Lower leg skin (tissue), 4 donors: ENCODE measurements at regions not wholly inside any gene's neighbourhood (a gene's known extent, or its start where the extent isn't known, plus 50 kb on each side); places are given as distances from the start of the nearest gene placed in this dataset.
"Not testable (repeated sequence)": the region's sequence is repeated elsewhere in the genome, so short reads cannot be mapped to it uniquely, and the experiment has no call there.

Experiments
- DNase-seq, 2 donors: peaks; one replicate each; pipeline ENCODE4 v3.0.0-alpha.2; 2019; ENCODE audit warnings: low spot score in 2 of 2
- H3K4me3 ChIP-seq: fragments of 200-600 bp; sonication (generic); 2 replicates; pipeline ENCODE4 v1.5.1; 2017; ENCODE audit warnings: mild to moderate bottlenecking, low read depth; ENCODE audit not compliant: poor library complexity, severe bottlenecking
- CTCF ChIP-seq, 3 donors: fragments of 450-650 bp; IDR thresholded peaks; one replicate each; pipeline ENCODE4 v1.5.1; 2016; ENCODE audit warnings: antibody characterized with exemption in 3 of 3, mild to moderate bottlenecking in 3 of 3, moderate library complexity in 2 of 3
- POLR2A ChIP-seq, 2 donors: fragments of 450-650 bp; IDR thresholded peaks; one replicate each; pipeline ENCODE4 v1.6.1; 2016 to 2017; ENCODE audit warnings: antibody characterized with exemption in 2 of 2, mild to moderate bottlenecking in 1 of 2, moderate library complexity in 1 of 2
- WGBS, 2 donors: methylation state at CpG; one replicate each; pipeline ENCODE4 v1.1.5; 2018; 5-methylcytosine and 5-hydroxymethylcytosine counted together
- intact Hi-C: fragments of 100-400 bp; cut with DNase I; formaldehyde crosslinking; loops from one replicate; pipeline ENCODE4 v1.15.0; 2023; ENCODE audit warnings: low total_unique reads

DNA sequence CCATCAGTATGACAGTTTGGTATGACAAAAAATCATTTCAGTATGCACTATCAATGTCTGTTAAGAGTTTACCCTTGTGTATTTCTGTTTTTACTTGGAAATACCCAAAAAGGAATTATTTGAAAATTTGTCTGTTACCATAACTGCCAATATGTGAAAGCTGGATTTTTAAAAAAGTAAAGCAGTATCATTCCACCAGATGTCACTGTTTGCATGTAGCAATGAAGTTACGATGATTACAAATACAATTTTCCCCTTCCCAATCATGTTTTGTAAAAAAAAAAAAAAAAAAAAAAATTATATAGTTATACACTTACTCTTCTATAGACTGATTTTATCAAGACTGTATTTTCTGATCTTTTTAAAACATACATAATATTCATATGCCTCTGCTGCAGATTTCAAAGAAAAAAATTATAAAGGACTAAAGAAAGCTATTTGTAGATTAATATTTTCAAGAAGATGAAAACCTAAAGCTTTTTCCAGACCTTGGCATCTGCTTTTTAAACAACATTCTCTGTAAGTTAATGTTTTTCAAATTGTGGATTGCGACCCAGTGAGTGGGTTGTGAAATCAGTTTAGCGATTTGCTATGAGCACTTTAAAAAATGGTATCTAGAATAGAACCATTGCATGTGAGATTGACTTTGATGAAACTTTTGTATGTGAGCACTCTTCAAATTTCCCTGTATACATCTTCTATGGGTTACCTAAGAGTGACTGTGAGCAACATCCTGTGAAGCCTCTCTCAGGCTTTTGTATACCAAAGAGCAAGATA, 114.2 kb downstream of the TTC6 start:
- TF ChIP-seq CTCF (IDR thresholded peaks at IDR 0.05): no peak
- no peak for TF ChIP-seq POLR2A (IDR thresholded peaks at IDR 0.05)
- intact Hi-C loops: no loop called here
- DNase-seq: no peak
- H3K4me3 ChIP-seq: no peak overlapping the region
- 65 to 70% methylated on average over 3 of the region's 3 CpGs for WGBS, 2 donors

DNA sequence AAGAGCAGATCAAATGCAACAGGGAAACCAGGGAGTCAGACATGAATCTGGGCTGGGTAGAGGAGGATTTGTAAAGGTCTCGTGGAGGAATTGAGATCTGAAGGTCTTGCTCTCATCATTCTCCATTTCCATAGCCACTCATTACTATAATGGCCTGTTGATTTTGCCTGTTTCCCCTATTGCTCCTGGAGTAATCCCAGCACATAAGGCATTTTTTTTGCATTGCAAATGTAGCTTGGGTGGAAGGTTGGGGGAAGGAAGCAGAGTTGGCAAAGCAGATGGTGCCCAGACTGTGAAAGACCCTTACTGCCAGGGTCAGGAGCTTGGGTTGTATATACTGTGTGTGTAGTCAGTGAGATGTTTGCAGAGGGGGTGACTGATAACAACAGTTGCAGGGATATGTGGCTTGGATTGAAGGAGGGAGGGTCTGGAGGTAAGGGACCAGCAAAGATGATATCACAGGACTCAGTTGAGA, 116.0 kb downstream of the TTC6 start:
- H3K4me3 ChIP-seq: no peak overlapping the region
- no peak for DNase-seq
- 88 to 91% methylated on average over 1 of the region's 1 CpG for WGBS, 2 donors
- intact Hi-C loops: no loop called here
- TF ChIP-seq POLR2A (IDR thresholded peaks at IDR 0.05): no peak
- TF ChIP-seq CTCF (IDR thresholded peaks at IDR 0.05): no peak

GRCh38 chr14:37711831-37712475, 116.5 kb downstream of the TTC6 start:
- no peak overlapping the region for H3K4me3 ChIP-seq
- intact Hi-C loops: no loop called here
- TF ChIP-seq CTCF (IDR thresholded peaks at IDR 0.05) (no peak), POLR2A (IDR thresholded peaks at IDR 0.05) (no peak)
- WGBS, 2 donors: 79 to 88% methylated on average over 5 of the region's 5 CpGs
- no peak for DNase-seq

GRCh38 chr14:37712476-37712860, 117.0 kb downstream of the TTC6 start:
- intact Hi-C loops, DNase-seq, H3K4me3 ChIP-seq: not testable (repeated sequence)
- 76 to 86% methylated on average over 3 of the region's 3 CpGs for WGBS, 2 donors

DNA sequence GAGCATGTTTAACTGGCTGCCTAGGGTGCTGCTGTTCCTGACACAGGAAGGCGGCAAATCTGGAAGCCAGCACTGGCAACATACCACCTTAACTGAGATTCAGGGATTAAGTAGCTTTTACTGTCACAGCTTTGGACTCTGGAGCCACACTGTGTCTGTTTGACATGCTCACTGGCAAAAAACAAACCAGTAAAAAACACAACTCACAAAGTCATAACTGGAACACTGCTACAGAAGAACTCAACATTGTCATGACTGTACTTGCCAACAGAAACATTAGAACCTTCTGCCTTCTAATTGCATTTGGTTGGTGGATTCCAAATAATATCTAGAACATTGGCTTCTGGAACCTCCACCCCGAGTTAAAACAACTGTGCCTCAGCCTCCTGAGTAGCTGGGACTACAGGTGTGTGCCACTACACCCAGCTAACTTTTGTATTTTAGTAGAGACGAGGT, 117.6 kb downstream of the TTC6 start:
- TF ChIP-seq POLR2A (IDR thresholded peaks at IDR 0.05): no peak
- no peak for TF ChIP-seq CTCF (IDR thresholded peaks at IDR 0.05)
- no peak for DNase-seq
- WGBS, 2 donors: 71 to 88% methylated on average over 3 of the region's 3 CpGs
- H3K4me3 ChIP-seq: no peak overlapping the region
- intact Hi-C loops: no loop called here

DNA sequence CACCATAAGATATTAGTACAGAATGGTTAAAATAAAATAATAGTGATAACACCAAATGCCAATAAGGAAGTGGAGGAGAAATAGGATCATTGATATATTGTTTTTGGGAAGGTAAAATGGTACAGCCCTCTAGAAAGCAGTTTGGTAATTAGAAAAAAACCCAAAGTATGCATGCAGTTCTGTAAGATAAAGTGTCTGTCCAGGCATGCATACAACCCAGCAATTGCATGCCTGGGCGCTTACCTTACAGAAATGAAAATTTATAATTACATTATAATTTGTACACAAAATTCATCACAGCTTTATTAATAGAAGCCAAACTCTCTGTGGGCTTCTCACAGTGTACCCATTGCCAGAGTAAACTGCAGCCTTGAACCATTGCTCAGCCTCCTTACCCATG, 124.7 kb downstream of the TTC6 start:
- intact Hi-C loops: no loop called here
- WGBS, 2 donors: 58 to 61% methylated on average over 1 of the region's 1 CpG
- TF ChIP-seq POLR2A (IDR thresholded peaks at IDR 0.05) (no peak), CTCF (IDR thresholded peaks at IDR 0.05) (no peak)
- no peak for DNase-seq
- no peak overlapping the region for H3K4me3 ChIP-seq
